Erythroblast (primary cell): ENCODE measurements at regions not wholly inside any gene's neighbourhood (a gene's known extent, or its start where the extent isn't known, plus 50 kb on each side); places are given as distances from the start of the nearest gene placed in this dataset.

Source experiments
- GATA1 ChIP-seq: IDR thresholded peaks from 2 replicates; pipeline ENCODE4 v1.6.1; 2011; ENCODE audit warnings: low read depth, mild to moderate bottlenecking, control low read depth, low read length, moderate library complexity
- POLR2A ChIP-seq: IDR thresholded peaks from 2 replicates; pipeline ENCODE4 v1.6.1; 2011; ENCODE audit warnings: mild to moderate bottlenecking, low read length

GRCh38 chr4:183377491-183377890, 55.3 kb upstream of the CLDN24 start:
- TF ChIP-seq POLR2A (no peak), GATA1 (no peak)
